ENCODE measurements at regions not wholly inside any gene's neighbourhood (a gene's known extent, or its start where the extent isn't known, plus 50 kb on each side); places are given as distances from the start of the nearest gene placed in this dataset.

- TF ChIP-seq EP300 (IDR thresholded peaks at IDR 0.05) (no peak), CTCF (IDR thresholded peaks at IDR 0.05) (no peak), POLR2A (IDR thresholded peaks at IDR 0.05) (no peak)
Measured at GRCh38 chr2:40002339-40002738, 223.3 kb upstream of the THUMPD2 start.
